ENCODE measurements at regions not wholly inside any gene's neighbourhood (a gene's known extent, or its start where the extent isn't known, plus 50 kb on each side); places are given as distances from the start of the nearest gene placed in this dataset.

GRCh38 chr2:120669121-120669952 is 66.3 kb upstream of the GLI2 start (continued):
- TF ChIP-seq, protein P1, sequence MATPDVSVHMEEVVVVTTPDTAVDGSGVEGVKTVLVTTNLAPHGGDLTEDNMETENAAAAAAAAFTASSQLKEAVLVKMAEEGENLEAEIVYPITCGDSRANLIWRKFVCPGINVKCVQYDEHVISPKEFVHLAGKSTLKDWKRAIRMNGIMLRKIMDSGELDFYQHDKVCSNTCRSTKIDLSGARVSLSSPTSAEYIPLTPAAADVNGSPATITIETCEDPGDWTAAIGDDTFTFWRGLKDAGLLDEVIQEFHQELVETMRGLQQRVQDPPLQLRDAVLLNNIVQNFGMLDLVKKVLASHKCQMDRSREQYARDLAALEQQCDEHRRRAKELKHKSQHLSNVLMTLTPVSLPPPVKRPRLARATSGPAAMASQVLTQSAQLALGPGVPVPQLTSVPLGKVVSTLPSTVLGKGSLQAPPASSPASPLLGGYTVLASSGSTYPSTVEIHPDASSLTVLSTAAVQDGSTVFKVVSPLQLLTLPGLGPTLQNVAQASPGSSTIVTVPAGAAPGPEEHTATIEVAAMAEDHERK (CRISPR knock-in tag; IDR thresholded peaks at IDR 0.05; ENCODE audit: low read depth), result no peak
- TF ChIP-seq, protein P2, sequence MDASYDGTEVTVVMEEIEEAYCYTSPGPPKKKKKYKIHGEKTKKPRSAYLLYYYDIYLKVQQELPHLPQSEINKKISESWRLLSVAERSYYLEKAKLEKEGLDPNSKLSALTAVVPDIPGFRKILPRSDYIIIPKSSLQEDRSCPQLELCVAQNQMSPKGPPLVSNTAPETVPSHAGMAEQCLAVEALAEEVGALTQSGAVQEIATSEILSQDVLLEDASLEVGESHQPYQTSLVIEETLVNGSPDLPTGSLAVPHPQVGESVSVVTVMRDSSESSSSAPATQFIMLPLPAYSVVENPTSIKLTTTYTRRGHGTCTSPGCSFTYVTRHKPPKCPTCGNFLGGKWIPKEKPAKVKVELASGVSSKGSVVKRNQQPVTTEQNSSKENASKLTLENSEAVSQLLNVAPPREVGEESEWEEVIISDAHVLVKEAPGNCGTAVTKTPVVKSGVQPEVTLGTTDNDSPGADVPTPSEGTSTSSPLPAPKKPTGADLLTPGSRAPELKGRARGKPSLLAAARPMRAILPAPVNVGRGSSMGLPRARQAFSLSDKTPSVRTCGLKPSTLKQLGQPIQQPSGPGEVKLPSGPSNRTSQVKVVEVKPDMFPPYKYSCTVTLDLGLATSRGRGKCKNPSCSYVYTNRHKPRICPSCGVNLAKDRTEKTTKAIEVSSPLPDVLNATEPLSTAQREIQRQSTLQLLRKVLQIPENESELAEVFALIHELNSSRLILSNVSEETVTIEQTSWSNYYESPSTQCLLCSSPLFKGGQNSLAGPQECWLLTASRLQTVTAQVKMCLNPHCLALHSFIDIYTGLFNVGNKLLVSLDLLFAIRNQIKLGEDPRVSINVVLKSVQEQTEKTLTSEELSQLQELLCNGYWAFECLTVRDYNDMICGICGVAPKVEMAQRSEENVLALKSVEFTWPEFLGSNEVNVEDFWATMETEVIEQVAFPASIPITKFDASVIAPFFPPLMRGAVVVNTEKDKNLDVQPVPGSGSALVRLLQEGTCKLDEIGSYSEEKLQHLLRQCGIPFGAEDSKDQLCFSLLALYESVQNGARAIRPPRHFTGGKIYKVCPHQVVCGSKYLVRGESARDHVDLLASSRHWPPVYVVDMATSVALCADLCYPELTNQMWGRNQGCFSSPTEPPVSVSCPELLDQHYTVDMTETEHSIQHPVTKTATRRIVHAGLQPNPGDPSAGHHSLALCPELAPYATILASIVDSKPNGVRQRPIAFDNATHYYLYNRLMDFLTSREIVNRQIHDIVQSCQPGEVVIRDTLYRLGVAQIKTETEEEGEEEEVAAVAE (CRISPR knock-in tag; IDR thresholded peaks at IDR 0.05; ENCODE audit: borderline replicate concordance), result no peak
- no peak for TF ChIP-seq ZNF720 (CRISPR knock-in tag; IDR thresholded peaks at IDR 0.05)
- no peak for TF ChIP-seq ZNF407 (CRISPR knock-in tag; IDR thresholded peaks at IDR 0.05; ENCODE audit: not compliant biosample characterization)
- TF ChIP-seq, protein P3, sequence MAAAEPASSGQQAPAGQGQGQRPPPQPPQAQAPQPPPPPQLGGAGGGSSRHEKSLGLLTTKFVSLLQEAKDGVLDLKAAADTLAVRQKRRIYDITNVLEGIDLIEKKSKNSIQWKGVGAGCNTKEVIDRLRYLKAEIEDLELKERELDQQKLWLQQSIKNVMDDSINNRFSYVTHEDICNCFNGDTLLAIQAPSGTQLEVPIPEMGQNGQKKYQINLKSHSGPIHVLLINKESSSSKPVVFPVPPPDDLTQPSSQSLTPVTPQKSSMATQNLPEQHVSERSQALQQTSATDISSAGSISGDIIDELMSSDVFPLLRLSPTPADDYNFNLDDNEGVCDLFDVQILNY (CRISPR knock-in tag; conservative IDR thresholded peaks at IDR 0.05), result 0 out of 2 replicates have a peak, but pooled peaks have one; percentile 35
- no peak for TF ChIP-seq MAZ (IDR thresholded peaks at IDR 0.05; ENCODE audit: borderline replicate concordance, low read depth, low read length)
- TF ChIP-seq MAZ (CRISPR knock-in tag; IDR thresholded peaks at IDR 0.05; ENCODE audit: low read depth), result peak; percentile 46; the same call in 1 of the 2 replicates
- TF ChIP-seq TBP (CRISPR knock-in tag; IDR thresholded peaks at IDR 0.05), result no peak
- TF ChIP-seq TOPORS (CRISPR knock-in tag; IDR thresholded peaks at IDR 0.05), result no peak
- TF ChIP-seq, protein P4, sequence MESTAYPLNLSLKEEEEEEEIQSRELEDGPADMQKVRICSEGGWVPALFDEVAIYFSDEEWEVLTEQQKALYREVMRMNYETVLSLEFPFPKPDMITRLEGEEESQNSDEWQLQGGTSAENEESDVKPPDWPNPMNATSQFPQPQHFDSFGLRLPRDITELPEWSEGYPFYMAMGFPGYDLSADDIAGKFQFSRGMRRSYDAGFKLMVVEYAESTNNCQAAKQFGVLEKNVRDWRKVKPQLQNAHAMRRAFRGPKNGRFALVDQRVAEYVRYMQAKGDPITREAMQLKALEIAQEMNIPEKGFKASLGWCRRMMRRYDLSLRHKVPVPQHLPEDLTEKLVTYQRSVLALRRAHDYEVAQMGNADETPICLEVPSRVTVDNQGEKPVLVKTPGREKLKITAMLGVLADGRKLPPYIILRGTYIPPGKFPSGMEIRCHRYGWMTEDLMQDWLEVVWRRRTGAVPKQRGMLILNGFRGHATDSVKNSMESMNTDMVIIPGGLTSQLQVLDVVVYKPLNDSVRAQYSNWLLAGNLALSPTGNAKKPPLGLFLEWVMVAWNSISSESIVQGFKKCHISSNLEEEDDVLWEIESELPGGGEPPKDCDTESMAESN (CRISPR knock-in tag; conservative IDR thresholded peaks at IDR 0.05), result peak; percentile 66
